Upper lobe of left lung (tissue), 4 donors: ENCODE measurements at regions not wholly inside any gene's neighbourhood (a gene's known extent, or its start where the extent isn't known, plus 50 kb on each side); places are given as distances from the start of the nearest gene placed in this dataset.

Experiments used
- EP300 ChIP-seq, 4 donors: sonication (generic); formaldehyde crosslinking; IDR thresholded peaks; one replicate each; pipeline ENCODE4 v1.5.1; 2017; ENCODE audit warnings: antibody characterized with exemption in 4 of 4, control low read depth in 2 of 4
- POLR2A ChIP-seq, 4 donors: fragments of 450-650 bp; IDR thresholded peaks; one replicate each; pipeline ENCODE4 v1.5.1; 2016 to 2017; ENCODE audit warnings: antibody characterized with exemption in 4 of 4, mild to moderate bottlenecking in 2 of 4
- POLR2AphosphoS5 ChIP-seq, 2 donors: sonication (generic); formaldehyde crosslinking; IDR thresholded peaks; one replicate each; pipeline ENCODE4 v1.5.1; 2017; ENCODE audit warnings: antibody characterized with exemption in 2 of 2
- TF ChIP-seq, protein P1 (sequence below), 6 experiments: fragments of 450-650 bp in 4 of 6; fragments of 200-600 bp in 2 of 6; sonication (generic) in 2 of 6; IDR thresholded peaks; one replicate each; pipeline ENCODE4 v1.5.1; 2016 to 2019; ENCODE audit warnings: antibody characterized with exemption in 6 of 6

DNA sequence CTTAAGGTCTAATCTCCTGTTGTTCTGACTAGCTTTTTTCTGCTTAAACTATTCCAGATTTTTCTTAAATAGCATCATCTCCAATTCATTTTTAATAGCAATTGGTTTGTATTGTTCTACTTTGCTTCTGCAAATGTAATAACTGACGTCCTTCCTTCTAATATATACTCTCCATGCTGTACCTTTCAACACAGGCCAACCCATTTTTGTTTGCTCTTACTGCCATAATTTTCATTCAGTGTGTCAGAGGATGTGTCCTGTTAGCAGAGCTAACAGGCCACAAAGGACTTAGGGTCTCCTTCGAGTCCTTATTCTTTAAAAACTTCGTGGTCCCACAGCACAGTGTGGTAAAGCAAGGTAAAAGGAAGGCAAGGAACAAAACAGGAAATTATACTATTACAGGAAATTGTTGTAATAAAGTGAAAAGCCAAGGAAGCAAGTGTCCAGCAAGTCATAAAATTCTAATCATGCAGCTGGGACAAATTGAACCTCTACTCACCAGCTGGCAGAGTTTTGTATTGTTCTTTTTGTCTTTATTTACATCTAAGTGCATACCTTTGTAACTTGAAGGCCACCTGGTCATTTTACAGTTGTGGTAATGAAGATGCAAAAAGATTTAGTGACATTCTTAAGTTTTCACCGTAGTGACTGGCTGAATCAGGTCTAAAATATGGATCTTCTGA, 64.9 kb upstream of the ZBTB20 start:
- no peak for TF ChIP-seq EP300 (IDR thresholded peaks at IDR 0.05)
- TF ChIP-seq, protein P1, sequence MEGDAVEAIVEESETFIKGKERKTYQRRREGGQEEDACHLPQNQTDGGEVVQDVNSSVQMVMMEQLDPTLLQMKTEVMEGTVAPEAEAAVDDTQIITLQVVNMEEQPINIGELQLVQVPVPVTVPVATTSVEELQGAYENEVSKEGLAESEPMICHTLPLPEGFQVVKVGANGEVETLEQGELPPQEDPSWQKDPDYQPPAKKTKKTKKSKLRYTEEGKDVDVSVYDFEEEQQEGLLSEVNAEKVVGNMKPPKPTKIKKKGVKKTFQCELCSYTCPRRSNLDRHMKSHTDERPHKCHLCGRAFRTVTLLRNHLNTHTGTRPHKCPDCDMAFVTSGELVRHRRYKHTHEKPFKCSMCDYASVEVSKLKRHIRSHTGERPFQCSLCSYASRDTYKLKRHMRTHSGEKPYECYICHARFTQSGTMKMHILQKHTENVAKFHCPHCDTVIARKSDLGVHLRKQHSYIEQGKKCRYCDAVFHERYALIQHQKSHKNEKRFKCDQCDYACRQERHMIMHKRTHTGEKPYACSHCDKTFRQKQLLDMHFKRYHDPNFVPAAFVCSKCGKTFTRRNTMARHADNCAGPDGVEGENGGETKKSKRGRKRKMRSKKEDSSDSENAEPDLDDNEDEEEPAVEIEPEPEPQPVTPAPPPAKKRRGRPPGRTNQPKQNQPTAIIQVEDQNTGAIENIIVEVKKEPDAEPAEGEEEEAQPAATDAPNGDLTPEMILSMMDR (IDR thresholded peaks at IDR 0.05): no peak
- no peak for TF ChIP-seq POLR2AphosphoS5 (IDR thresholded peaks at IDR 0.05)
- no peak for TF ChIP-seq POLR2A (IDR thresholded peaks at IDR 0.05)
